NCI-H82 (cell line): ENCODE measurements at regions not wholly inside any gene's neighbourhood (a gene's known extent, or its start where the extent isn't known, plus 50 kb on each side); places are given as distances from the start of the nearest gene placed in this dataset.

Experiments used
- DNase-seq: peaks from one replicate; lab custom pipeline; 2025; lab: John Stamatoyannopoulos, UW

DNA sequence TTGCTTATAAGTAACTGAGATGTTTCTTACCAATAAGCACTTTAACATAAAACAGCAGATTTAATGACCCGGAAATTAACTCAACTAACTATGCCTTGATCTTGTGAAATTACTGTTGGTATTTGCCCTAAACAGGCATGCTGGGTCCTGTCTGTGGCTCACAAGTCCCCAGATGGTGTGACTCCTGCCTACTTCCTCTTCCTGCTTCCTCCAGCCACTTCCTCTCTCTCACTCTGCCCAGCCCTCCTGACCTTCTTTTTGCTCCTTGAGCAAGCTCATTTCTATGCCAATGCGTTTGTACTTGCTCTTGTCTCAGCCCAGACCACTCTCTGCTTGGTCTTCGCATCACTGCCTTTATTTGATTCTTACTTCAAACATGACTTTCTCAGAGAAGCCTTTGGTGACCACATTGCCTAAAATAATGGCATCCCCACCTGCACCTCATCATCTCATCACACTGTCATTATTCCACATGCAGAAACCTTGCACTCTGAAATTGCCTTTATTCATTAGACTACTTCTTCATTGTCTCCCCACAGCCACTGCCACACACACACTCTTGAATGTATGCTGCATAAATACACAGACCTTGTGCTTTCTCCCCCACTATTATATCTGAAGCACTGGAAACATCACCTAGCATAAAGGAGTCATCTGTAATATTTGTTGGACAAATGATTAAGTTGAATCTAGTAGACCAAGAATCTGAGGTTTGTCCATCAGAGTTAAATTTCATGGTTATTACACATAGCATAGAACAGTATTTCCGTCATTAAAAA, 256.3 kb upstream of the SEMA6D start:
- DNase-seq = no peak

DNA sequence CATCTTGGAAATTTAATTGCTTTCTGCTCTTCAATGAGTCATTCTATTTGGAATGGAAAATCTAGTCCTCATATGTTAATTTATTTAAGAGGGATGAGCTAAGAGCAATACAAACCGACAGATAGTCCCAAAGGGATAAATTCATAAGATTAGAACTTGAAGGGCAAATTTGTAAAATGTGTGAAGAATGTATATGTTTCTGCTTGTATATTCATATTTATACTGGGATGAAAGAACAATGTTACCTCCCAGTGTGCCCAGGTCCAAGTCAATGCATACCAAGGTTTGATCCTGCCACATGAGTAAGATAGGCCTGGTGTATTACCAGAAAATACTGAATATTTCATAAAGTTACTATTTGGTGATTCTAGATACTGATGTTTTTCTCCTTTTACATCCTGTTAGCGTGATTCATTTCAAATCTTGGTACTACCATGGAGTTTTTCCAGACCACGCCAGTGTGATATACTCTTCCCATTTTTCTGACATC, 255.6 kb upstream of the SEMA6D start:
- DNase-seq = no peak

DNA sequence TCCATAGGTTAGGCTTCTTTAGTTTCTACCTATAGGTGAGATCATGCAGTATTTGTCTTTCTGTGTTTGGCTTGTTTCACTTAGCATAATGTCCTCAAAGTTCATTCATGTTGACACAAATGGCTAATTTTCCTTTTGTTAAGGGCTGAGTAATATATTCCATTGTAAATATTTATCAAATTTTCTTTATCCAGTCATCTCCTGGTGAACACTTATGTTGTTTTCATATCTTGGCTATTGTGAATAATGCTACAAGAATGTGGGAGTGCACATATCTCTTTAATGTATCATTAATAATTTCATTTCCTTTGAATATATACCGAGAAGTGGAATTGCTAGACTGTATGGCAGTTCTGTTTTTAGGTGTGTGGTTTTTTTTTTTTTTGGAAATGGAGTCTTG, 250.9 kb upstream of the SEMA6D start:
- no peak for DNase-seq

DNA sequence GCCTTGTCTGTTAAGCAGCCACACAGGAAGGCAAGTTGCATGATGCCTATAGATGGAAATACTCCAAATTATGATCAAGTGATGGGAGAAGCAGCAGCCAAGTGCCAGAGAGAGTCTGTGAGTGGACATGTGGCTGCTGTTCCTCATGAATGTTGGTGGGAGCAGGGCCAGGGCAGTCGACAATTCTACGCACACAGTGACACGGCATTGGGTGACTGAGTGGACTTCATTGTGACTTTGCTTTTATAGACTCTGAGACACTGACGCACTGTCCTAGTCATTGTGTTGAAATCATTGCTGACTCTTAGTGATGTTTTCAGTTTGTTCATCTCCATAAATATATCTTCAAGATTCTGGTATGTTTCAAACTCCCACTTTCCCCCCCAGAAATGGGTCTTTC, 246.3 kb upstream of the SEMA6D start:
- no peak for DNase-seq

DNA sequence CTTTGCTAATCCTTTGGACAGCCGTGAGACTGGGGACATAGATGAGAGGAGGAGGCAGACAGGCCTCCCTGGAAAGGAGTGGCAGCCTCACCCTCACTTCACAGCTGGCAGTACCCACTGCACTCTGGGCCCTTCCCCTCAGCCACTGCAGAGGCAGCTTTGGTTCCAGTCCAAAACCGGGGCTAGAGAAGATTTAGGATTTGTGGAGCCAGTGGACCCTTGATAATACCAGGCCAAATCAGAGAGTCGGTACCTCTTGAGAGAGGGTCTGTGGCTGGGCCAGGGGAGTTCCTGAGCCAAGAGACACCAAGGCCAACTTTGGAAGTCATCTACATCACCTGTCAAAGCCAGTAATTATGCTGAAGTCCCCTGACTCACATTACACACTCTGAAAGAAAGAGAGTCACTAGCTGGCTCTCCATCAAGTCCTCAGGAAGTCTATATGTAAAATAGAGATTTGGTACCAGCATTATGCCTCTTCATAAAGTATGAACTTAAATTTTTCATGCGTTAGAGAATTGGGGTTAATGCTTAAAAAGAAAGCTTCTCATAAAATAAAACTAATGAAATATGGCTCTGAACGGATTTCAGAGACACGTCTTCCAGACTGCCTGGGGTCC, 244.1 kb upstream of the SEMA6D start:
- no peak for DNase-seq

DNA sequence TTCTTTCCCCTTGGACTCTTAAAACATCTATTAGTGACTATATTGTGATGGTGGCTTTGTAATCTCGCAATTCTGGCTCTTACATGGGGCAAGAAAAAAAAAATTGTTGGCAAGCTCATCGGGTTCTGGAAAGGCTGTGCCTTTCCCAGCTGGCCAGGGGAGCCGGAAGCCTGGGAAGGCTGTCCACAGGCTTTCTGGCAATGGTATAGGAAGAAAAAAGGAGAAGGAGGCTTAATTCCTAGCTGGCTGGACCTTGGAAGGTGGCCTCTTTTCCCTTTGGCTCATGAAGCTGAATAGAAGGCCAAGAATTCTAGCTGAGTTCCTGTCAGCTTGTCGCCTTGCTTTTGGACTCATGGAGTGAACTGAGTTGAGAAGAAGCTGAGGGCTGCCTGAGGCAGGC, 243.5 kb upstream of the SEMA6D start:
- DNase-seq = no peak

DNA sequence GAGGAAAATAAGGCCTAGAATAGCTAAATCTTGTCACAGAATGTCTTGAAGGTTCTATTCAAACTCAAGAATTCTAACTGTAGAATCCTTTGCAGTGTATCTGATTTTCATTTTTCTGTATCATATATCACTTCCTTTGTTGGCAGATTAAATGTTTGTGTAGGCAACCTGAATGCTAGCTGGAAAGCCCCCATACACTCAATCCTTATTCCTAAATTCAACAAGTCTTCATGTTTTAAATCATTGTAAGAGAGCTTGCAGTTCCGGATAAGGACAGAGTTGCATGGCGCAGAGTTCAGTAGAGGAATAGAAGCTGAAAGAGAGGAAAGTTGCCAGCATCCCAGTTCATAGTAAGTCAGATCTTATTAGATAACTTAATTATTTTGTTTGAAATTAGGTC, 242.0 kb upstream of the SEMA6D start:
- DNase-seq = no peak

DNA sequence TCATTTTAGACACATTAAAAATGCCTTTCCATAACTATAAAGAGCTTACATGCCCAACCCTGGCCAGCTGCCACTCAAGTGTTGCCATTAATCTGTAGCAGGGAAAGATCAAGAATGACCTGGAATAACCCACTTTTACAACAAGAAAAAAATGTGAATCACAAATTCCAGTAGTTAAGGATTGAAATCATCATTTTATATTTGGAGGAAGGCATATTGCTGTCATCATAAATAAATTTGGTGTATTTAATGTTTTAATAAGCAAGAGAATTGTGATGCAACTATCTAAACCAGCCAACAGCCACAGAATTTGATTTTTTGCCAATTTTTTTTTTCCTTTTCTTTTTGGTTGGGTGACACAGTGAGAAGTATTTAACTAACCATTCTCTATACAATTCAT, 240.0 kb upstream of the SEMA6D start:
- DNase-seq = no peak

DNA sequence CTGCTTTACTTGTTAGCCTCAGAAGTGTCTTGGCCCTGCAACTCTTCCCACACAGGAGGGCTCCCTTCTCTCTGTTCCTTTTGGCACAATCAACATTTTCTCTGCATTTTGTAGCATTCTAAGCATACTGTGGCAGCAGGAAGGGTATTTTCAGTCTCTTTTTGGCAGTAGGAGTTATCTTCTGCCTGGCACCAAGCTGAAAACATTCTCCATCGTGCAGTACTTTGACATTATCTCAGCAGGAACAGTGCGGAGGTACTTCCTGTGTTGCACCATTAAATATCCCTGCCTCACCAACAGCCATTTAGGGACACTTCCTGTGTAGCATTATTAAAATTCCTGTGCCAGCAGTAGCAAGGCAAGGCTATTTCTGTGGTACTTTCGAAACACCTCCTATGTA, 233.2 kb upstream of the SEMA6D start:
- peak; percentile 32 for DNase-seq

DNA sequence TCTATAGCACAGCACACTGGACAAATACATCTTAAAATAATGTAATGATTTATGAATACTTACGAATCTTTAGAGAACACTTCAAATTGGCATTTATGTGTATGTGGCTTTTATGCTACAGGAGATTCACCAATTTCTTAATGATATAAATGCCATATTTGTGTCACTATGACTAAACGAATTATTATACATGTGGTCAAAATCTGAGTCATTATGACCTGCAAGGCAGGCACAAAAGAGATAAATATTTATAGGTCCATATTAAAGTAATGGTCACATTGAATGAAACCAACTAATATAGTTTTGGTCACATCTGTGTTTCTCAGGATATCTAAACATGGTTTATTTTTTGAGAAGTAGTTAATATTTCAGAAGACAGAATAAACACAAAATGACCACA, 232.3 kb upstream of the SEMA6D start:
- no peak for DNase-seq

DNA sequence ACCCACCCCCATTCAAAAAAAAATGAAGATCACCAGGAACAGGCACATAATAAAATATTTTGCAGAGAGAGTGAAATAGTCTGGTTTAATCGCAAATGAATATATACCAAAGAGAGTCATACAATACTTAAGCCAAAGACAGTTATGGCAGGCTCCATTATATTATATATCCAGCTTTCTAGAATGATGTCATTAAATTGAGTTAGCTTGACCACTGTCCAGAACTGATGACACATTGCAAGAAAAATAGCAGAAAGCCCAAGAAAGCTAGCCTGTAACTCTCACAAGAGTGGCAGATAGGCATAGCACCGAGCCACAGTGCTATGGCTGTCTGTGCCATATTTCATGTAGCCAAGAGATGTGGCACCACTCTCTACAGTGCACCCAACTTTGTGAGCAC, 231.9 kb upstream of the SEMA6D start:
- DNase-seq = no peak

DNA sequence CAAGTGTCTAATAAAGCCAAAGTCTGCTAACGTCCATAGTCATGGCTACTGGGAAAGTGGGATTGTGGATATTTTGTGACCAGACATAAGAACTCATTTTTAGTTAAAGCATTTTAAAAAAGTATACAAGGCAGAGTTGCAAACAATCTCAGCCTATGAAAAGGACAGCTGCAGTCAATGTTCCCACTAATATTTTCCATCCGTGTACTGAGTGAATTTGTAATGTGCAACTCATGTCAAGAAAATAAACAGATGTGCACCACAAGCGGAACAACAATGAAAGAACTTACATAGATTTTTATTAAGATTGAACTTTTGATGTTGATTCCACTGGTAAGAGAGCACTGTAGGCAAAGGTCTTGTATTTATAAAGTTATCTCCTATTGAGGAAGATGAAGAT, 231.3 kb upstream of the SEMA6D start:
- no peak for DNase-seq

DNA sequence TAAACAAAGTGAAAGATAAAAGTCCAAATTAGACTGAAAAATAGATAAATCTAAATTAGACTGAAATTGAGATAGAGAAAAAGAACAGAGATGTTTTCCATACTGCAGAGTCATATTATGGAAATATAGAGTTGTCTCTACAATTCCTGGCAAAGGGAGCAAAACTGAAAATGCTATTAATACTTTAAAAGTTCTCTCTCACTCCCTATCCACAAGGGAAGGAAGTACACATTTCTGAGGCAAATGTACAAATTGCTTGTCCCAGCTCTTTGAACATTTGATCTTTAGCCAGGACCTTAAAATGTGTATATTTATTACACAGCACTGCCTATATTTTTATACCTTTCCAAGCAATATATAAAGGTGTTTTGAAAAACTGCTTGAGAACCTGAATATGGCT, 225.1 kb upstream of the SEMA6D start:
- DNase-seq = no peak

DNA sequence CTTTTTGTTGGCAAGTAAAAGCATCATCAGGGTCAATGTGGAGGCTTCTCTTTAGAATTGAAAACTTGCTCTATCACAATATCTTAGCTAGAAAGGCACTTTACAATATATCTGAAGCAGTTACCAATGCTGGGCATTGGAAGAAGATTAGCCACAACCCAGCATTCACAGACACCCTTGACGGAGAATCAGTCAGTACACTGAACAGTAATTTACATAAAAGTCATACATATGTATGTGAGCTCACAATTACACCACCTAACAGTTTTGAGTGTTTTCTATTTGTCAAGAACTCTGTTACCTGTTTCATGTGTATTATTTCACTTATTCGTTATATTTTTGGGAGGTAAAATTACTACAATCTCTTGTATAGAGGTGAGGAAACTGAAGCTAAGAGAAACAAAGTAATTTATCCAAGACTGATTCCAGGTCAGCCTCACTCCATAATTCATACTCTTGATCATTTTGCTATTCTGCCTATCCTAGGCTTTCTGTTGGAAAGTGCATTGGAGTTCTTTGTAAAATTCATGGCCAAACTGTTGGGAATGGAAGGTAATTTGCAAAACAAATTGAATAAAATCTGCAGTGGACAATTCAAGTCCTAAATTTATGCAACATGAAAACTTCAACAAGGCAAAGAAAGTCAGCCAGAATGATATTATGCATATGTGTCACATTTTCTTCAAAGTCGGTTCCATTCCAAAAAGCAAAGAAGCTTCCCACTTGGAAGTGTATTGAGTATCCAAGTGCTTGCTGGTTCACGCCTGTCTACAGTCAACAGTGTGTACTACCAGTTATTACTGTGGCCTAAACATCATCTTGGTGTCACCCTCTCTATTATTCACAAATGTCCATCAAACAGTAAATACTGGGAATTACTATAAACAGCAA, 223.7 kb upstream of the SEMA6D start:
- no peak for DNase-seq

DNA sequence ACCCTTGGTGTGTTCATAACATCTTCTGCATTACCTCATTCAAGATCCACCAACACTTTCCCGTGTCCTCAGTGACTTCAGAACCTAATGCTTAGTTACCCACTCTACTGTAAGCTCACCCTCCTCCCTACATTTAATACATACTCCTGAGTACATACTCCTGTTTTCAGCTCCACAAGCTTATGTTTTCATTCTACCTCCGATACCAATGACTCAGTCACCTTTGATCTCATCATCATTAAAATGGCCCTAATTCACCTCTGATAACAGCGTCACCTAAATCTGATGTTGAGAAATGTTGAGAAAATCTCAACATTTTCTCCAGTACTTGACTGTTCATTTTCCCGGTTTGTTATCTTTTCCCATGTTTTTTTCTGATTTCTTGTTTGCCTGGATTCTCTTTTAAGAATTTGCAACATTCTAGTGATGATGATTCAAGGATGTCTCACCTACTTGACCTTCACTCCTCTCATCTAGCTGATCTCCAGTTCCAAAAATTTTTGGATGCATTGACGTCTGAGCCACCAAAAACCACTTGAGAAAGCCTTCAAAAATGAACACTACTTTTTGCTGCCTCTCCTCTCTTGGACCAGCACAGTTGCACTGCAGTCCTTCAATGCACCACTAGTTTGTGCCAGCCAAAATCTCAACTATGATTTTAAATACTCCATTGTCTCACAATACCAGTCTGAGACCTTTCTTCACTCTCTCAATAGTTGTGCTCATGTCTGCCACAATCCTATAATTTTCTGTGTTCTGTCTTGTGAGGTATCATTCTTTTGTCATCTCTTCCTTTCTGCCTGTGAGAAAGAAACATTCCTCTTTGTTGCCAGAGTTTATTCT, 220.7 kb upstream of the SEMA6D start:
- DNase-seq = no peak

DNA sequence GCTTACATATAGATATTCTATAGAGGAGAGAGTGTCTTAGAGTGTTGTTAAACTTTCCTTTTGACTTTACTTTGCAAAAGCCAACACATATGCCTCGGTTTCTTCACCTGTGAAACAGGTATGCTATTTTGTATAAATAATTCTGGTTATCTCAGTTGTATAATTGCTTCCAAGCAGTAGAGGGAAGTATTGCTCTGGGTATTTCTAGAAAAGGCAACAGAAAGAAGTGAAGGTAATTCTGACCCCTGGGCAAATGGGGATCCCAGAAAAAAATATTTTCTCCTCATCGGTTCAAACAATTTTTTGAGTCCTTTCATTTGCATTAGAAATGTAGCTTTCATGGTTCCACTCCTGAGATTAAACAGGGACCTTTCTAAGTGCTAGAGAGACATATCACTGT, 216.5 kb upstream of the SEMA6D start:
- DNase-seq = no peak

DNA sequence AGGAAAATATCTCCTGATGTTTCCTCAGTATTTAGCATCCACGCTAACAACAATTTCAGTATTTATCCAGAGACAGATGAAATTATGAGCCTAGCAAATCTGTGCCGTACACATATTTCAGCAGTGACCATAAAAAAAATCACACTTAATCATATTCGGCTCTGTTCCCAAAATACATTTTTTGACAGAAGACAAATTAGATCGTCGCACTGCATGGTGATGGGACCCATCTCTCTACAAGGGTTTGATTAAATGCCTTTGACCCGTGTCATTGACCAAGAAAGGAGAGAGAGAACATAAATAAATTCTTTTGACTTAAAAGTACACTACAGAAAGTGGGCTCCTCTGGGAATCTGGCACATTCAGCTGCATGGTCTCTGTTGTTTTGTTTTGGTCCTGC, 215.3 kb upstream of the SEMA6D start:
- DNase-seq = no peak

DNA sequence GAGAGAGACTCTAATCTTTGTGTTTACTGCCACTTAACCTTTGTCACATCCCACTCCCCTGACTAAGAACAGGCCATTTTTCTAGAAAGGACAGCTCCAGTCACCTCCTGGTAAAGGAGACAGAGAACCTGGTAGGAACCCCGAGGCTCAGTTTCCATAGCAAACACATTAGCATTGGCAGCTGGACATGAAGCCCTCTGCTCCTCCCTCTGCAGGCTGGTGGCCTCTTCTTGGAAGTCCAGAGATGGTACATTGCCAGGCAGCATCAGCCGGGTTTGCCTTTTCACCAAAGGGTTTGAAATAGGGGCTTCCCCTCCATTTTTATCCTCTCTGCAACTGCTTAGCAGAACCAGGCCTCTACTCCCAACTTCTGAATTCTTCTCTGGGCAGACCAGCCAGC, 213.4 kb upstream of the SEMA6D start:
- DNase-seq = no peak

DNA sequence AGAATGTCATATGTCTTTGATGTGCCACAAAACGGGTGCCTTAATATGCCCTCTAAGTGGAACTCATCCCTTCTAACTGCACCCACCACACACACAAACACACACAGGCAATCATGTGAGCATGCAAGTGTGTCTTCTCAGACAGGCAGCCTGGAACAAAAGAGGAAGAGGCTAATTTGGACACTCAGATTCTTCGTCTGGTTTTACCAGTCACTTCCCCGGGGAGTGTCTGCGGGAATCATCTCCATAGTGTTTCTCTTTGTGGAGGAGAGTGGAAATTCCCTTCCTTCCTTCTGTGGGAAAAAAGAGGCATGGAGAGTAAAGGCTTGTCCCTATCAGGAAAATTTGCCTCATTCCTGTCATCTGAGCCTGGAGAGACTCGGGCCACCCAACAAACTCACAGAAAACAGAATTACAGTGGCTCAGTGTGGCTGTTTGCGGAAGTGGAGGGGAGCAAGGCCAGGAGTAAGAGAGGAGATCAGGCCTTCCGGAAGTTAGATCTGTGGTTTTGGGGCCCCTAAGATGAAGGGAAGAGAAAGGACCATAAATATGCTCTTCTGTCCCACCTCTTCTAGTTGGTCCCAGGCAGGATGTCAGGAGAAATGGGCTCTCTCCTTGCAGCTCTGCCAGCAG, 212.6 kb upstream of the SEMA6D start:
- no peak for DNase-seq

DNA sequence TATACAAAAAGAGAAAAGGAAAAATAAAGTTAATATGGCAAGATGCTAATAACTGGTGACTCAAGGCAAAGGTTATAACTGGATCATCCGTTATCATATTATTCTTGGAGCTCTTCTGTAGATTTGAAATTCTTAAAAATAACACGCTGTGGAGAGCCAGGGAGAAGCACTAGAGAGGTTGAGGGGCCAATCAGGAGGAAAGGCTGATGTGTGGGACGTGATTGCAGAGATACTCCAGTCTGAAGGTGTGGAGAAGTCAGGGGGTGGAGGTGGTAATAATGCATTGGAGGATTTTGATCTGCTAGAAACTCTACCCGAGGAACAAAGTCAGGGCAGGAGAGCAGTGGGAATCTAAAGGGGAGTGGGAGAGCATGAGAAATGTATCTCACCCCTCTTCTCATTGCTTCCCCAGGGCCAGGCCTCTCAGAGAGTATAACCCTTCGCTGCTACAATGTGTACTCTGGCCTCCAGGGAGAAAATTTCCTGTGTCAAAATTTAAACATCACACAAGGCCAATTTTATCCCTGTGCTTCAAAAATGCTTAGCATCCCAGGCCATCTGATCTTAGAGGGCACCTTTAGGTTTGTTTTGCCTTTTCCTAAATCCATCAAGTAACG, 211.5 kb upstream of the SEMA6D start:
- DNase-seq = peak; percentile 87
